ENCODE measurements at regions not wholly inside any gene's neighbourhood (a gene's known extent, or its start where the extent isn't known, plus 50 kb on each side); places are given as distances from the start of the nearest gene placed in this dataset.
"Not testable (repeated sequence)": the region's sequence is repeated elsewhere in the genome, so short reads cannot be mapped to it uniquely, and the experiment has no call there.

DNA sequence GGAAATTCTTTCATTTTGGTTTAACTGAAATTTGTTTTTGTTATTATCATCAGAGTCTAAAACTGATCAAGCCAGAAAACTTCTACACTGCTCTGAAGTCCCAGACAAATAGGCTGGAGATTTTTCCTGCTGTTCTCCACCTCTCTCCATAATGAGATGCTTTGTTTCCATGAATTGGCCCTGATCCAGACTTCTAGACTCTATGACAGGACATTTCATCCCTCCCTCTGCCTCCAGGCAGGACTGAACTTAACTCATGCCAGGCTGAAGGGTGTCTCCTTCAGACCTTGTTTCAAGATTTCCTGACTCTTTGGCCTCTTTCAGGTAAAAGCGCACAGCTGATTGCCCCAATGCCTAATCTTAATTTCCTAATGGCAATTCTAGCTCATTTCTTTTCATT, 69.1 kb upstream of the HOXC13 start:
- no peaks in the 10 kb centered on the region for H3K4me1 ChIP-seq (ENCODE audit: control insufficient read depth in 2 of 3, insufficient read depth in 2 of 3, low read depth in 1 of 3, low read length in 3 of 3)
- no peaks in the 10 kb centered on the region for H3K36me3 ChIP-seq (ENCODE audit: control insufficient read depth in 2 of 3, insufficient read depth in 3 of 3, low read length in 3 of 3)
- no peak overlapping the region for H3K9ac ChIP-seq (ENCODE audit: low read length in 3 of 3)
- DNase-seq (peak in 1 of 5 donors; percentile 4), FAIRE-seq (no peak)
- no peak overlapping the region for H3K4me3 ChIP-seq (ENCODE audit: low read length in 3 of 3)
- no peaks in the 10 kb centered on the region for H3K9me3 ChIP-seq (ENCODE audit: control insufficient read depth in 2 of 3, insufficient read depth in 1 of 3, low read length in 3 of 3)
- intact Hi-C loops (cut with DNase I): no loop called here
- no peak overlapping the region for H3K27ac ChIP-seq (ENCODE audit: low read depth in 2 of 2, low read length in 2 of 2)
- no peaks in the 10 kb centered on the region for H3K27me3 ChIP-seq (ENCODE audit: control insufficient read depth, insufficient read depth, low read length)
- TF ChIP-seq, protein P1, sequence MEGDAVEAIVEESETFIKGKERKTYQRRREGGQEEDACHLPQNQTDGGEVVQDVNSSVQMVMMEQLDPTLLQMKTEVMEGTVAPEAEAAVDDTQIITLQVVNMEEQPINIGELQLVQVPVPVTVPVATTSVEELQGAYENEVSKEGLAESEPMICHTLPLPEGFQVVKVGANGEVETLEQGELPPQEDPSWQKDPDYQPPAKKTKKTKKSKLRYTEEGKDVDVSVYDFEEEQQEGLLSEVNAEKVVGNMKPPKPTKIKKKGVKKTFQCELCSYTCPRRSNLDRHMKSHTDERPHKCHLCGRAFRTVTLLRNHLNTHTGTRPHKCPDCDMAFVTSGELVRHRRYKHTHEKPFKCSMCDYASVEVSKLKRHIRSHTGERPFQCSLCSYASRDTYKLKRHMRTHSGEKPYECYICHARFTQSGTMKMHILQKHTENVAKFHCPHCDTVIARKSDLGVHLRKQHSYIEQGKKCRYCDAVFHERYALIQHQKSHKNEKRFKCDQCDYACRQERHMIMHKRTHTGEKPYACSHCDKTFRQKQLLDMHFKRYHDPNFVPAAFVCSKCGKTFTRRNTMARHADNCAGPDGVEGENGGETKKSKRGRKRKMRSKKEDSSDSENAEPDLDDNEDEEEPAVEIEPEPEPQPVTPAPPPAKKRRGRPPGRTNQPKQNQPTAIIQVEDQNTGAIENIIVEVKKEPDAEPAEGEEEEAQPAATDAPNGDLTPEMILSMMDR (IDR thresholded peaks at IDR 0.05; ENCODE audit: borderline replicate concordance, extremely low read depth, insufficient read depth): no peak

DNA sequence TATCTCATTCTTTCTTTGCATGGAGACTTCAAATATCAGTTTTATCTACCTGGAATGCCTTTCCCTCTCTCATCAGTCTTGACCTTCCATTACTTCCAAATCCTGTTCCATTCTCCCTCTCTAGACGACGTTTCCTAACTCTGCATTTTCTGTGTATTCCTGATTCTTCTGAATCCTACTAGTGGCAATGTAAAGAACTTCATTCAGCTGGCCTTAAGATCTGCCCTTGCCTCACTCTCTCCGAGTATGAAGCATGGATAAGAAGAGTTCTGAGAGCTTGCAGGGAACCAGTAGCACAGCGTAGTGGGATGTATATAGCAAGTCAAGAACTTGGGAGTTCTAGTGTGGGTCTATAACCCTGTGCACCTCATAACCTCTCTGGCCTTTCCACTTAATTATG, 68.5 kb upstream of the HOXC13 start:
- FAIRE-seq: no peak

DNA sequence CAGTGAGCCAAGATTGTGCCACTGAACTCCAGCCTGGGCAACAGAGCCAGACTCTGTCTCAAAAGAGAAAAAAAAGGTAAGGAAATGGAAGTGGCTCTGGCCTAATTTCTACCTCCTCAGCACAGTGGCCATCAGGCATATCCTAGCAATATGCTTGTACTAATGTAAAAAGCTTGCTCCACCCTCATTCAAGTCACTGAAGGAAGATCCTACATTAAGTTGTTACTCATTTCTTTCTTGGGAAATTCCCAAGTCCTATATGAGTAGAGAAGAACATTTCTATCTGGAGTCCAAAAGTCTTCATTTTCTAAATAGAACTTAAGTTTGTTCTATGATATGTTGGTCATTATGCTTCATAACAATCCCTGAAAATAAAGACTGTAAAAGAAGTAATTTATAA, 67.3 kb upstream of the HOXC13 start:
- TF ChIP-seq, protein P1 (IDR thresholded peaks at IDR 0.05; ENCODE audit: borderline replicate concordance, extremely low read depth, insufficient read depth): no peak
- Histone ChIP-seq H3K4me3 (ENCODE audit: low read length in 3 of 3) (no peak overlapping the region), H3K9ac (ENCODE audit: low read length in 3 of 3) (no peak overlapping the region), H3K4me1 (ENCODE audit: control insufficient read depth in 2 of 3, insufficient read depth in 2 of 3, low read depth in 1 of 3, low read length in 3 of 3) (no peaks in the 10 kb centered on the region), H3K27ac (ENCODE audit: low read depth in 2 of 2, low read length in 2 of 2) (no peak overlapping the region), H3K27me3 (ENCODE audit: control insufficient read depth, insufficient read depth, low read length) (no peaks in the 10 kb centered on the region), H3K36me3 (ENCODE audit: control insufficient read depth in 2 of 3, insufficient read depth in 3 of 3, low read length in 3 of 3) (no peaks in the 10 kb centered on the region), H3K9me3 (ENCODE audit: control insufficient read depth in 2 of 3, insufficient read depth in 1 of 3, low read length in 3 of 3) (no peaks in the 10 kb centered on the region)
- no peak for DNase-seq
- intact Hi-C loops (cut with DNase I): no loop called here
- FAIRE-seq: no peak

More for the DNA sequence above, 68.5 kb upstream of the HOXC13 start:
- TF ChIP-seq, protein P1 (IDR thresholded peaks at IDR 0.05; ENCODE audit: borderline replicate concordance, extremely low read depth, insufficient read depth): no peak
- Histone ChIP-seq H3K27ac (ENCODE audit: low read depth in 2 of 2, low read length in 2 of 2) (no peak overlapping the region), H3K4me1 (ENCODE audit: control insufficient read depth in 2 of 3, insufficient read depth in 2 of 3, low read depth in 1 of 3, low read length in 3 of 3) (no peaks in the 10 kb centered on the region), H3K9ac (ENCODE audit: low read length in 3 of 3) (no peak overlapping the region), H3K36me3 (ENCODE audit: control insufficient read depth in 2 of 3, insufficient read depth in 3 of 3, low read length in 3 of 3) (no peaks in the 10 kb centered on the region), H3K4me3 (ENCODE audit: low read length in 3 of 3) (no peak overlapping the region), H3K27me3 (ENCODE audit: control insufficient read depth, insufficient read depth, low read length) (no peaks in the 10 kb centered on the region), H3K9me3 (ENCODE audit: control insufficient read depth in 2 of 3, insufficient read depth in 1 of 3, low read length in 3 of 3) (no peaks in the 10 kb centered on the region)
- intact Hi-C loops (cut with DNase I): no loop called here
- no peak for DNase-seq

DNA sequence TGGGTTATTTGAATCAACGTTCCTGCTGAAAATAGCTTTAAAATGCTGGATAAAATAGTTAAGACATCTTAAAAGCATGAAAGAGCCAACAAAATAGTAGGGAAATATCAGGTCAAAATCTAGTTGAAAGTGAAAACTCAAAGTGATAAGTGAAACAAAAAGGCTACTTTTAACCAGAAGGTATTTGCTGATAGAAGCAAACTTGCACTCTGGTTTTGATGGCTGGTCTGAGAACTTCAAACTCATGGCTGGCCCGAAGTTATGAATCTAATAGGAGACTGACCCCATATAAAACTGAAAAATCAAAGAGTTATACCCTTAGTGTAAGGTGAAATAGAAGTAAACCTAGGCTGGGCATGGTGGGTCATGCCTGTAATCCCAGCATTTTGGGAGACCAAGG, 66.3 kb upstream of the HOXC13 start:
- no peaks in the 10 kb centered on the region for H3K4me1 ChIP-seq (ENCODE audit: control insufficient read depth in 2 of 3, insufficient read depth in 2 of 3, low read depth in 1 of 3, low read length in 3 of 3)
- H3K4me3 ChIP-seq (ENCODE audit: low read length in 3 of 3): no peak overlapping the region
- FAIRE-seq (no peak), DNase-seq (no peak)
- no peaks in the 10 kb centered on the region for H3K27me3 ChIP-seq (ENCODE audit: control insufficient read depth, insufficient read depth, low read length)
- H3K36me3 ChIP-seq (ENCODE audit: control insufficient read depth in 2 of 3, insufficient read depth in 3 of 3, low read length in 3 of 3): no peaks in the 10 kb centered on the region
- no peak overlapping the region for H3K9ac ChIP-seq (ENCODE audit: low read length in 3 of 3)
- intact Hi-C loops (cut with DNase I): no loop called here
- TF ChIP-seq, protein P1 (IDR thresholded peaks at IDR 0.05; ENCODE audit: borderline replicate concordance, extremely low read depth, insufficient read depth): no peak
- no peak overlapping the region for H3K27ac ChIP-seq (ENCODE audit: low read depth in 2 of 2, low read length in 2 of 2)
- H3K9me3 ChIP-seq (ENCODE audit: control insufficient read depth in 2 of 3, insufficient read depth in 1 of 3, low read length in 3 of 3): no peaks in the 10 kb centered on the region

DNA sequence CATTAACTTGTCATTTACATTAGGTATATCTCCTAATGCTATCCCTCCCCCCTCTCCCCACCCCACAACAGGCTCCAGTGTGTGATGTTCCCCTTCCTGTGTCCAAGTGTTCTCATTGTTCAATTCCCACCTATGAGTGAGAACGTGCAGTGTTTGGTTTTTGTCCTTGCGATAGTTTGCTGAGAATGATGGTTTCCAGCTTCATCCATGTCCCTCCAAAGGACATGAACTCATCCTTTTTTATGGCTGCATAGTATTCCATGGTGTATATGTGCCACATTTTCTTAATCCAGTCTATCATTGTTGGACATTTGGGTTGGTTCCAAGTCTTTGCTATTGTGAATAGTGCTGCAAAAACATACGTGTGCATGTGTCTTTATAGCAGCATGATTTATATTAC, 60.7 kb upstream of the HOXC13 start:
- not testable (repeated sequence) for FAIRE-seq

More for the DNA sequence above, 60.7 kb upstream of the HOXC13 start:
- H3K27me3 ChIP-seq (ENCODE audit: control insufficient read depth, insufficient read depth, low read length); H3K4me3 ChIP-seq (ENCODE audit: low read length in 3 of 3); H3K27ac ChIP-seq (ENCODE audit: low read depth in 2 of 2, low read length in 2 of 2); H3K9me3 ChIP-seq (ENCODE audit: control insufficient read depth in 2 of 3, insufficient read depth in 1 of 3, low read length in 3 of 3); DNase-seq; H3K9ac ChIP-seq (ENCODE audit: low read length in 3 of 3); H3K4me1 ChIP-seq (ENCODE audit: control insufficient read depth in 2 of 3, insufficient read depth in 2 of 3, low read depth in 1 of 3, low read length in 3 of 3); H3K36me3 ChIP-seq (ENCODE audit: control insufficient read depth in 2 of 3, insufficient read depth in 3 of 3, low read length in 3 of 3); intact Hi-C loops (cut with DNase I): not testable (repeated sequence)

Data from kidney (tissue), 13 donors.